NCI-H748 treated with DMSO at 0.1 percent for 48 hours (cell line): ENCODE measurements at regions not wholly inside any gene's neighbourhood (a gene's known extent, or its start where the extent isn't known, plus 50 kb on each side); places are given as distances from the start of the nearest gene placed in this dataset.

Source experiments
- DNase-seq: peaks from one replicate; lab custom pipeline; 2025; lab: John Stamatoyannopoulos, UW

DNA sequence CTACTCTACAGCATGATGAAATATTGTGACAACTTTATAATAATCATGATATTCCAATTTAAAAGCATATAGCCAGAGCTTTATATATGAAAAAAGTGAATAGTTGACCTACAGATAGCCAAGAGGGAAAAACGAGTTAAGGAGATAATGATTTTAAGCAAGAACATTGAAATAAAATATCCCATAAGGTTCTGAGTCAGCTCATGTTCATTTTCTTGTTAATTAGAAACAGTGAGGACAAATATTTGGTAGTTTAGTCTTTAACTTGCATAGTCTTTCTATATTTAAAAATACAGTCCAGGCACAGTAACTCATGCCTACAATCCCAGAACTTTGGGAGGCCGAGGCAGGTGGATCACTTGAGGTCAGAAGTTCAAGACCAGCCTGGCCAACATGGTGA is 55.8 kb upstream of the CDH6 start:
- DNase-seq, result no peak

DNA sequence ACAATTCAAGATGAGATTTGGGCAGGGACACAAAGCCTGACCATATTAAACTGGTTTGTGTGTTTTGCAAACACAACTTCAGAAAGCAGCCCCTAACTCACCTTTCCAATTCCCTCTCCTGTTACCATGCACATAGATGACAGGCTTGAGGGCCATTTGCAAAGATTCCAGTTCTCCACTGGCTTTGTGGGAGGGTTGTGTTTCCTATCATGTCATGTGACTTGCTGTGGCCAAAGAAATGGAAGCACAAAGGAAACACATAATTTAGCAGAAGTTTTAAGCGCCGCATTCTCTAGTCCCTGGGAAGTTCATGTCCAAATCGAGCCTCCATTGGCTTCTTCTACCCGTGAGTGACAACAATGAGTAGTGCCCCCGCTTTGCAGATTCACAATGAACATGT is 57.9 kb upstream of the CDH6 start:
- DNase-seq, result no peak

DNA sequence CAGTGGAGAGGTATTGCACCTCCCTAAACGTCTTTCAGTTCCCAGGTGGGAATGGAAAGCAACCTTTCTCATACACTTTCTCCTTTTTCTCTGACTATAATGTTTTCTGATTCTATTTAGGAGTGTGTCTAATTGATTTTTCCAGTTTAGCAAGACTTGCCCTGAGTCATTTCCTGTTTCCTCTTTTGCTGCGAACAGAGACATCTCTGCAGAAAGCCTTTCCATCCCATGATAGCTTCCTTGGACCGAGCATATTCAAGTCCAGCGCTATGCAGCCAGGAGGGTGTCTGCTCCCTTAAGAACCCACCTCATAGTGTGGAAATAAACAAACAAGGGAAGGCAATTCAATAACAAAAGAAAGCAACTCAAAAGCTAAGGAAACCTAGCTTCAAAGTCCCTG is 60.0 kb upstream of the CDH6 start:
- no peak for DNase-seq

DNA sequence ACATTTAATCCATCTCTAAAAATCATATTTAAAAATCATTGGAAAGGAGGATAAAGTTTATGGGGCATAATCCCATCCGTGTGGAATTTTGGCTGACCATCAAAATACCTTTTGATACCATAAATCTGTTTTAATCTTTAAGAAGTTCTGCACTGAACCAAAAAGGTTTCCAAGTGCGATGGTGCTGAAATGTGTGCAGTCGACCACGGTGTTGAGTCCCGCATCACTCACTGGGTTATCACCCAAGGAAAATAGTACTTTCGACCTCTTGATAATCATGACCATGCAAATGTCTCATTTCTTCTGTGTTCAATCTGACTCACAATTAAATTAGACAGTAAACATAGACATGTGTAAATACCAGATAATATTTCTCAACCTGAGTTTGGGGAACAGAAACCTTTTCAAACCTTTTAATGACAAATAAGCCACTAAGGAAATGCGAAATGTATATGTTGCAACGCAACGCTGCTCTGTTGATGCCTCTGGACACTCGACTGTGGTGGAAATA is 62.0 kb upstream of the CDH6 start:
- no peak for DNase-seq

DNA sequence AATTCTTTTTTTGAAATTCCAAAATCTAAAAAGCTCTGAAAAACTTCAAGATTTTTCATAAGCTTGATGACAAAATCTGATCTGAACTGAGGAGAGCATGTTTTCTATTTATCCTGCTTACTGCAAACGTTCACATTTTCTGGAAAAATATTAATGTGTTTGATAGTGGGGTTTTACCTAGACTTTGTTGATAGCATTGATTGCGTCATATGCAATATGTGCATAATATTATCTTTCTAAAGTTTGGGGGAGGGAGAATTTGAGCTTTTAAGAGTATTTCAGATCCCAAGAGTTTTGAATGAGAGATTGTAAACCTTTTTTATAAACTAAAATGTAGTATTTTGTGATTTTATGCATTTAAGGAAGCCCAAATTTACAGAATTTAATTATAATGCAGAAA is 62.8 kb upstream of the CDH6 start:
- no peak for DNase-seq

DNA sequence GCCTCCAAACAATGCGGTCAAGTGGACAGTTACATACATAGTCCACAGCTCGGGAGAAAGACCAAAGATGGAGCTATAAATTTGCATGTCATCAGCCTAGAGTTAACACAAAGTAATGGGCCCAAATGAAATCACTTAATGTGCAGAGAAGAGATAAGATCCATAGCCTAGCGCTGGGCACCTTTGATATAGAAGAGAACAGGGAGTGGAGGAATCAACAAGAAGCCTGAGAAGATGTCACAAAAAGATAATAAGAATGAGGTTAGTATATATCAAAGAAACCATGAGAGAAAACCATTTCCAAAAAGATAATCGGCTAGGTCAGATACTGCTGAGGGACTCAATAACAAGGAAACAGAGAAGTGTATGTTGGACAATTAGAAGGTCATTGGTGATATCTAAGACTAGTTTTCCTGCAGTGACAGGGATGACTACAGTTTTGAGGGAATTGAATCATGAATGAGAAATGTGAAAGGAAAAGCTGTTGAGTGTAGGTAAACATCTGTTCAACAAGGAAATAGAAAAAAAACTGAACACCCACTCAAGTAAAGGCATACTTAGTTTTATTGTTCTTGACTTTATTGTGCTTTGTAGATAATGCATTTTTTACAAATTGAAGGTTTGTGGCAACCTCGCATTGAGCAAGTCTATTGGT is 68.7 kb upstream of the CDH6 start:
- DNase-seq, result no peak

DNA sequence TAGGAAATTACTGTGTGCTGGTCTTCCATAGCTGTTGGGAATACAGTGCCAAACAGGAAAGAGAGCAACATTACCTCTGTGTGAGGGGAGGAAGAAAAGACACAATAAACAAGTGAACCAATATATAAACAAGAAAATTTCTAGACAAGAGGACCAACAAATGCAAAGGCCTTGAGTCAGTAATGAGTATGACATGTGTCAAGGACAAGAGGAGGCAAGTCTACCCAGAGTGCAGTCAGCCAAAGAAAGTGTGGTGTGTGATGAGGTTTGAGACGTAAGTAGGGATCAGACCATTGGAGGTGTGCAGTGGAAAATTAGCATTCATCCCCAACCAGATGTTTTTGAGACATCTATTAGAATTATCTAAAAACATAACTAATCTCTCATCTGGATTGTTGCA is 69.5 kb upstream of the CDH6 start:
- no peak for DNase-seq

DNA sequence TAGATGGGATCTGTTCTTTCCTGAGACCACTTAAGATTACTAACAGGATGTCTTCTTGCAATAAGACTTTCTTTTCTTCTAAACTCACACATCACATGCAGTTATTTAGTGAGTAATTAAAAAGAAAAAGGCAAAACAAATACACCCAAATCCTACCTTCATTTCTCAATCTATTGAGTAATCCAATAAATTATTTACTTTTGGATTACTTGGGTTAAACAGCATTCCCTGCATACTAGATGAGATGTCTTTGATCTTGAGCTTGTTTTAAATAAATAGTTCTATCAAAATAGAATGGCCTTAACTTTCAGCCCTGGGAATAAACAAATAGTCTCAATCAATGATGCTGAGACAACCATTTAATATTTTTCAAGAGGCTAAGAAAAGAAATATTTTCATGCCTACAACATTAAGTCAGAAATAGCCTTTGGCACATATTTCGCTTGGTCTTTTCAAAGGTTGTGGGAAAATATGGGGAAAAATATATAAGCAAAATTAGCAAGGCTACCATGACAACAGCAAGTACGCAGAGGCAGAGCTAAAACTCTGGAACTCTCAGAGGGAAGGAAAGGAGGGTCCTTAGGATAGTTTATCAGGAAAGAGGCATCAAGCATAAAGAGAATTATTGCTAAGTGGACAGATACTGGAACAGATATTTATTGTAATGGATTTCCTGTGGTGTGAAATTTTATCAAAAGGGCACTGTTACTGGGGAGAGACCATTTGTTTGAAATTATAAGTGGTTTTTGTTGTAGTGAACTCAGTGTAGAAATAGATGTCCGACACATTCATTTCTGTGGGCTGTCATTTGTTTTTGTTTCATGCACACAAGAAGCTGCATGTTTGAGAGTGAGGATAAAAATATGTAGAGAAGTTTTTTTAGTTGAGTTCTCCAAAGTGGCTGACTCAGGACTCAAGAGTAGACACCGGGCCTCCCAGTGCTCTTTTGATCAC is 70.2 kb upstream of the CDH6 start:
- DNase-seq, result no peak

DNA sequence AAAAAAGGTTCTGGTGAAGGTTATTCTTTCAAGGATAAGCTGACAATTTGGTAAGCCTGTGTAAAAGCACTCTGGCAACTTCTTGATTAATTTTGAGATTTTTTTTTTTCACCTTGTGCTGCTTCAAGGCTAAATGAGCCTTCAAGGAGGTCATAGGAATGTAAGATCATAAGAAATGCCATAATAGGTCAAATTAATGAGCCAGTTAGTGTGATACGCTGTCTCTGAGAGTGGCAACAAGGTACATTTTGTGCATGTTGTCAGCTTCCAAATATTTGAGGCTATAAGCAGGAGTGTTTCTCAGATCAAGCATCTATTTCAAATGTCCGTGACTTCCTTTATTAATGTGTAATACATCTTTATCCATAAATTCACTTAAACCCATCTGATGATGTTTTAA is 72.3 kb upstream of the CDH6 start:
- no peak for DNase-seq

DNA sequence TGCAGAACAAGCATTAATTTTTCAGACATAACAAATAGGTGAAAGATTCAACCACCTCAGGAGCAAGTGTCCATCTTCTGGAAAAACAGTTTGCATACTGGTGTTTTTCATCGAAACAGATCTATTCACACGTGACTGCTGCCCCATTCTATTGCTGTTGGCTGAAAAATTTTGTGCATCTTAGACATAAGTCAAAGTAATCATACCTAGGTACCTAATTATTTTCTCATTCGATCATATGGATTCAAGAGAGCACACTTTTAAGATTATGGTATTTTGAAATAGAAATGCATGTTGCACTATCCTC is 72.9 kb upstream of the CDH6 start:
- no peak for DNase-seq

DNA sequence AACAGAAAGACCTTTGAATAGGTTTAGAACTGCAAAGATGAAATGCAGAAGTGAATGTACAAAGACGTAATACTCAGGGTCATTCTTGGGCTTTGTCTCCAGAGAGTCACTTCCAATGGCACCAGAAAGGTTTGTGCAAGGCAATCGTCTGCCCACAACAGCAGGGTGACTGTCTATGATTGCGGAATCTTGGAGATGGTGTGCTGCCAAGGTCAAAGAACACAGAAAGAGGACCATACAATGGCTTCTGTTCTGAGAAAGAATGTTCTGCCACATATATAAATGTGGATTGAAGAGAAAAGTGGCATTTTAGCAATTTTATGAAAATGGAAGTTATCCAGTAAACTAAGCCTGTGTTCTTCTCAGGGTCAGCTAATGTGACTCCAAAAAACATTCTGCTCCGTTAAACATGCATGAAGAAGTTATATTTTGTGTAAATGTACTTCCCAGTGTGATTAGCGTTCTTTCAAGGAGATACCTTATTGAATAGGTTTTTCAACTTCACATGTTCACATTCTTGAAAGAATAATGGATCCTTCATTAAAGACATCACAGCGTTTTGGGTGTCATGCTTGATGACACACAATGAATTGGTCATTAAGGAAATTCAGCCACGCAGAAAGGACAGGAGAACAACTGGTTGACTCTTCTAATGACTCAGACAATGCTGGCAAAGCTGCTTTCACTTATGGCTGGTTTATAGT is 73.4 kb upstream of the CDH6 start:
- no peak for DNase-seq

DNA sequence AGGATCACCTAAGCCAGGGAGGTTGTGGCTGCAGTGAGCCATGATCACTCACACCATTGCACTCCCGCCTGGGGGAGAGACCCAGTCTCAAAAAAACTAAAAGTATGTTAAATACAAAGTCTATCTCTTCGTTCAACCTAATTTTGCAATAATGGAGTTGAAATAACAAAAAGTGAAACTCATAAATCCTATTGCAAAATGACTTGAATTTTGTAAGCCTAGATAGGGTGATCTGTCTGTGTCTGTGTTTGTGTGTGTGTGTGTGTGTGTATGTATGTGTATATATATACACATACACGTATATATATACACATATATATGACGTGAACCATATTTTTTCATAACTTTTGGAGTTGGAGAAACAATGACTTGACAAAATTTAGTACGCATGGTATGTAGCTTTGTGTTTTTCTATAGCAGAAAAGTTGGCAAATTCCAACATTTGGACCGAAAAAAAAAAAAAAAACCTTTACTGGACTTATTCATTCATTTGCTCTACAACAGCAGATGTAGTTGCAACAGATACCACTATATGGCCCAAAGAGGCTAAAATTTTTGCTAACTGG is 76.9 kb upstream of the CDH6 start:
- no peak for DNase-seq

DNA sequence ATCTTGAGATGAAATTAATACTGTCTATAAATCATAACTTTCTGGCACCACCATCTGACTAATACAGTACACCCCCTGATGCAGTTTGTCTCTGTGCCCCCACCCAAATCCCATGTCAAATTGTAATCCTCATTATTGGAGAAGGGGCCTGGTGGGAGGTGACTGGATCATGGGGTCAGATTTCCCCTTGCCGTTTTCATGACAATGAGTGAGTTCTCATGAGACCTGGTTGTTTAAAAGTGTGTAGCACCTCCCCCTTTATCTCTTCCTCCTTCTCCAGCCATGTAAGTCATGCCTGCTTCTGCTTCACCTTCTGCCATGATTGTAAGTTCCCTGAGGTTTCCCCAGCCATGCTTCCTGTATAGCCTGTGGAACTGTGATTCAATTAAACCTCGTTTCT is 78.7 kb upstream of the CDH6 start:
- DNase-seq, result no peak

DNA sequence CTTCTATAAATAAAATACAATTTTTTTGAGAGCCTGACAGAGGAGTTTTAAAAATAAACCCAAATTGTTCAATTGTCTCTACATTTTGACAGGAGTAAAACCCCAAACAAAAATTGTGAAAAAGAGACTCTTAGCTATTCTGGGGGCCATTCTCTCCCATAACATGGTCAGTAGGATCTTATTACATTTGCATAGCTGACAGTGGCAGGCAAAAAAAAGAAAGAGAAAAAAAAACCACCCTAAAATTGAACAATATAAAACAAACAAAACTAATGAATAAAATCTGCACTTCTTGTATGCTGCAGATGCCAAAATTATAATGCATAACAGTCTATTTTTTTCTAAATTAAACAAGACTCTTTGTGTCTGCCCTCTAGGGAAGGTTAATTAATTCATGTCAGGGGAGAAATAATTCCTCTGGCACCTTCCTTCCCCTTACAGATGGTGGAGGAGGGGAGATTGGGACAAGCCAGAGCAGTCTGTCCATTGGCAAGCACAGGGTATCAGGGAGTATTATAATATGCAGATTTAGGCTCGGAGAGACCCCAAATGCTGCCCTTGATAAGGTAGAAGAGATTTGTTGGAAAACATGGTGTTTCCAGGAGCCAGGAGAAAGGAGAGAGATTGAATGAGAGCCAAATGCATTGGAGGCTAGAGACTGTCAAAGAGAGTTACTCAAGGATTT is 79.7 kb upstream of the CDH6 start:
- no peak for DNase-seq

DNA sequence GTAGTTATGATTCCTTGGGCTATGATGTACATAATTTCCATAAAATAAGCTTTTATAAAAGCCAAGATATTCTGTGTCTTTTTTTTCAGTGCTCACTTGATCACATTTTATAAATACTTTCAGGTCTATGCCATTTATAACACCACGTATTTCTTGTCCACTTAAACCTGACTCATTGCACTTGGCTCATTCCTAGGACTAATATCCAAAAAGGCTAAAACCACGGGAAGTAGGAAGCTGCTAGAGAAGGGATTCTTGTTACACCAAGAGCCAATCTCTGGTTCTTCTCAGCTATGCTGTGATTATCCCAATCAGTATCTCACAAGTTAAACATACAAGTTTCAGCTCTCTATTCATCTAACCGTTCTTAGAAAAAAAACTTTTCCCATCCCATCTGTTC is 80.4 kb upstream of the CDH6 start:
- no peak for DNase-seq

DNA sequence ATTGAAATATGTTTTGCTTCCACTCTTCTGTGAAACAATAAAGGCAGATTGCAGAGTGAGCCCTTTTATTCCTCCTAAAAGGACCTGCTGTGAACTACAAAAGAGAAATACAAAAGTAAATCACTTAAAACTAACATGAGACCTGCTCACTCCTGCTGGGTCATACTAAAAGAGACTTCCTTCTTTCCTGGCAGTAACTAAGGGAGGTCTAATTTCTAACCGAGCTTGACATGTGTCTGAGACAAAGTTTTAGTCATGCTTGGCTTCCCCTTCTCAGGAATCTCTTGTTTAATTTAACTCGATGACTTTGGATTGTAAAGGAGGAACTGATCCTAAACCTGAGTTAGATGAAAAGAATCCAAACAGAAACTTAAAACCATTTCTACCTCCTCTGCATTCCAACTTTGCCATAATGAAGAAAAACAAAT is 86.4 kb upstream of the CDH6 start:
- peak; percentile 98 for DNase-seq

DNA sequence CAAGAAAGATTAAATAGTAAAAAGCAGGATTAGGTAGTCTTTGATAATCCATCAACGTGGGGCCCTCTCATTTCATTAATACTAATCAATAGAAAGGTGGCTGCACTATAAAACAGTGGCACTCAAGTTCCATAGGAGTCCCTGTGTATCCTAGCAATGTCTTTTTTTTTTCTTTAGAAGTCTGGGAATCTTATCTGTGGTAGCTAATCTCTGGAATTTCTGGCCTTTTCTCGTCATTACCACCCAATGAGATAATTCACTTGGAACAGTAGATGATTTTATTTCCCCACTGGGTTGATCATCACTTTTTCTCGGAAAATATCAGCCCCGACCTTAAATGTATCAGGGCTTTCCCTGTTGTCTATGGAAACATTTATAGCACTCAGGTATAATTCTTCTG is 86.8 kb upstream of the CDH6 start:
- DNase-seq, result no peak

DNA sequence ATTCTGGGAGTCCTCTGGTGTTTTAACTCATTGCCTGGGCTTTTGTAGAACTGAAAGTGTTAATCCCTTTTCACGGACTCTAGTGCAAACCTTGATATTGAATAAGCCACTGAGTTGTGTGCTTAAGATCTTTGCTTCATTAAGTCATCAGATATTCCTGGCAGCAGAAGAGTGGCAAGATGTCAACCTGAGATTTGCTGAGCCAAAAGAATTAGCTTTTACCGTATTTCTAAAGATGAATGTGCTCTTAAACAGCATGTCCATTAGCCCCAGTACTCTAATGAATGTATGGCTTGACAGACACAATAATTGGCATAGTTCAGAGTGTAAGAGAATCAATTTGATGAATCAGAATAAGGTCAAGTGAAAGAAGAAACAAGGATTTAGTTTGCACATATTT is 87.2 kb upstream of the CDH6 start:
- DNase-seq, result peak; percentile 86

DNA sequence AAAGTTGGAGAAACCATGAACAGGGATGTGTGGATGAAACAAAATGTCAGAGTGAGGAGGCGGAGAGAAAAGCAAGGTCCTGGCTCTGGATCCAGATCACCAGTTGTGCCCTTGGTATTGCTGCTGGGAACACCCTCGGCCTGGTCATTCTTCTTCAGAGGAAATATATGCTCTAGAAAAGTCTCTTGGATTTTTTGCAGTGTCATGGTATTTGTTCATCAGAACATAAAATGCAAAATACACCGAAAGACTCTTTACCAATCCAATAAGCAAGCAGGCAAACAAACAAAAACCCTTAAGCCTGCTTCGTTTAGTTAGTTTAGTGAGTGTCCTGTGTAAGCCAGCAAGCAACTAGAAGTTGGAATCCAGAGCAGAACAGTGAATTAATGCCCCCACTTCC is 88.7 kb upstream of the CDH6 start:
- no peak for DNase-seq

DNA sequence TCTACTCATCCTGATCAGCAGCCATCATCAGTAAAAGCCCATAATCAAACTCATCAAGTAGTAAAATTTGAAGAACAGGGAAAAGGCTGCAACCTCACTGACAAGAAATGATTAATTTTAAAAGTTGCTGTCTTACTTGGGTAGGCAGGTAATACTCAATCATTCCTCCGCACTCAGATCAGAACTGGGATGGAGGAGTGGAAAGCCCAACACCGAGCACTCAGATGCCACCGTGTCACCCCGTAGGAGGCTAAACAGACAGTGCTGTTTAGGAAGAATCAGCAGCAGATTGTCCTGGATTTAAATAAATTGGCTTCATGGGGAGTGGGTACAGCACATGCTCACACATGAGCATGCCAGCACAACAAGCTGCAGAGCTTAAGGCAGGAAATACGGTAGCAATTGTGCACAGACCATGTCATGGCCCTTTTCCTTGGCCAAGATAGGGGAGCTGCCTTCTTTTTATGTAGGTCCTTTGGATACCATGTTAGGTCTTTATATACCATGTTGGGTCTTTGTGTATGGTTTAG is 92.6 kb upstream of the CDH6 start:
- DNase-seq, result no peak

DNA sequence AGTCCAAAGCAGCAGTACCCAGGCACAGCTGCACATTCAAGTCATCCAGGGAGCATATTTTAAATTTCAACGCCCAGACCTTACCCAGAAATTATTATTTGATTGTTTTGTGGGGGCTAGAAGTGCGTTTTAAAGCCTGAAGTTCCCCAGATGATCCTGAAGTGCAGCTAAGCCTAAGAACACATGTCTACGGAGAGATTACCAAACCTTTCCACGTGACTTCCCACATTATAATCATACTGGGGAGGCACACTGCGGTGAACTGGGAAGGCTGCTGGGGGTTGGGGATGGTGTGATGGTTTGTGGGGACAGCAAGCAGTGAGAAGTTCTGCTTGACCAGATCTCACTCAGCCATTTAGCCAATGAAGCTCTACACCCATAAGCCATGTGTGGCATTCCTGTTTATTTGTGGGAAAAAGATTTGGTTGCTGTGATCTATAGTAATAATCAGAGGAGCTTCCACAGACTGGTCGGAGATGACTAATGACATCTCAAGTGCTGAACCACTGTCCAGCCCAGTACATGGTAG is 93.4 kb upstream of the CDH6 start:
- no peak for DNase-seq

DNA sequence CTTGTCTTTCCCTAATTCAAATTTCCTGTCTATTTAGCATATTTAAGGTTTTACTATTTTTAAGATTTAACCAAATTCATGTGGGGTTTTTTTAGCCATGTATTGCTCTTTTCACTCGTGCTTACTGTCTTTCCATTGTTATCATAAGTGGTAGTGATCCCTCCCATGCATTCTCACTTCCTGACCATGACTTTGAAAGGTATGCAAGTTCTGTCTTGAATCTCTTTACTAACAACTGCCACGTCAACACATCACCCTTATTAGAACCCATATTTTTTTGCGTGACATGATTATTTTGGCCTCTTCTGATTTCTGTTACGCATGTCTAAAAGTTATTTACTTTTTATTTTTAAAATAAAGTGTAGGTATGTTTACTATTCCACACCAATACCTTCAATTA is 94.7 kb upstream of the CDH6 start:
- DNase-seq, result no peak
